Body of pancreas (tissue), 4 donors: ENCODE measurements at regions not wholly inside any gene's neighbourhood (a gene's known extent, or its start where the extent isn't known, plus 50 kb on each side); places are given as distances from the start of the nearest gene placed in this dataset.

ENCODE experiments used
- ATAC-seq: fragments of 150-250 bp; one replicate; pipeline ENCODE4 v1.9.1; 2016
- DNase-seq, 4 donors: peaks; one replicate each; pipeline ENCODE4 v3.0.0-alpha.2; 2019
- H3K27ac ChIP-seq, 4 donors: fragments of 200-600 bp; sonication (generic); 1 replicate in 3 of 4; 2 replicates in 1 of 4; pipeline versions ENCODE4 v1.5.1 to v1.6.1; 2016 to 2019; ENCODE audit warnings: mild to moderate bottlenecking in 1 of 4, mixed read lengths in 1 of 4, moderate library complexity in 1 of 4
- H3K27me3 ChIP-seq, 2 donors: fragments of 200-600 bp; sonication (generic); one replicate each; pipeline ENCODE4 v1.6.0; 2016; ENCODE audit warnings: mild to moderate bottlenecking in 1 of 2
- H3K36me3 ChIP-seq, 2 donors: fragments of 200-600 bp; sonication (generic); replicated peaks in 1 of 2; 2 replicates each; pipeline ENCODE4 v1.5.1; 2016; ENCODE audit warnings: low read depth in 2 of 2; ENCODE audit not compliant: insufficient read depth in 1 of 2
- H3K4me1 ChIP-seq: fragments of 200-600 bp; sonication (generic); one replicate; pipeline ENCODE4 v1.6.0; 2016
- H3K4me3 ChIP-seq, 2 donors: fragments of 200-600 bp; sonication (generic); 1 replicate in 1 of 2; 2 replicates in 1 of 2; pipeline ENCODE4 v1.5.1; 2016 to 2019
- H3K9me3 ChIP-seq, 3 donors: fragments of 200-600 bp; sonication (generic); 1 replicate in 2 of 3; 2 replicates in 1 of 3; pipeline ENCODE4 v1.5.1; 2016
- POLR2A ChIP-seq, 3 donors: fragments of 450-650 bp; IDR thresholded peaks; one replicate each; pipeline ENCODE4 v1.6.1; 2016; ENCODE audit warnings: antibody characterized with exemption in 3 of 3, mild to moderate bottlenecking in 2 of 3
- WGBS, 2 donors: methylation state at CpG; one replicate each; pipeline ENCODE4 v1.1.5; 2017; 5-methylcytosine and 5-hydroxymethylcytosine counted together
- intact Hi-C: fragments of 100-400 bp; cut with DNase I; formaldehyde crosslinking; loops from one replicate; pipeline ENCODE4 v1.15.1; 2023
- TF ChIP-seq, protein P1 (sequence below), 7 experiments: fragments of 450-650 bp in 4 of 7; fragments of 200-600 bp in 3 of 7; sonication (generic) in 3 of 7; IDR thresholded peaks; one replicate each; pipeline ENCODE4 v1.5.1; 2016 to 2019; ENCODE audit warnings: antibody characterized with exemption in 7 of 7

DNA sequence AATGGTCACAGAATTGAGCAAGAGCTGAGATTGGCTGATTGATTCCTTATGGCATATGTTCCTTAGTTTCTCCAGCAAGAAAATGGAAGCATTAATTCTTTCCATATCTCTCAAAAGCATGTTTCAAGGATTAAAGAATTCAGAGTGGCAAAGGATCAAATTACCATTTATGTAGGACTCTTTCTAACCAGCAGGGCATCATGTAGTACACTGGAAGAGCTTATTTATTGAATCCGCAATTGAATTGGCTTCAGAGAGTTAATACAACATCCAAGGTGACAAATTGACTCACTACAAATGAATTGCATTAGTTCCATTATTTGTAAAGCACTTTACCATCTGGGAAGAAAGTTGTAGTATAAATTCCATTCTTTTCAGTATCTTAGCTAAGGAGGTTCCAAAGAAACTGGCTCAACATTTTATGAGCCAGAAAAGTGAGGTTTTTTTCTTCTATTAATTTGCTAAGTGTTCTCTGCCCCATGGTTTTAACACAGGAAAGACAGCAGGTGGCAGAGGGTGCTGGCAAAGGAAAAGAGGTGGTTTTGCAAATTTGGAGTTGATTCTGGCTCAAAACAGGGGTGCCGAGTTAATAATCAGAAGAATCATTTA is 409.9 kb downstream of the MTX2 start:
- 52 to 59% methylated on average over 2 of the region's 2 CpGs for WGBS, 2 donors
- Histone ChIP-seq H3K4me3 (no peak overlapping the region), H3K4me1 (no peaks in the 10 kb centered on the region), H3K27ac (no peak overlapping the region), H3K36me3 (no peaks in the 10 kb centered on the region), H3K27me3 (peaks cover 0 to 4% of the 10 kb centered on the region in 2 donors), H3K9me3 (no peaks in the 10 kb centered on the region)
- intact Hi-C loops: no loop called here
- ATAC-seq (no peak), DNase-seq (no peak)
- TF ChIP-seq, protein P1, sequence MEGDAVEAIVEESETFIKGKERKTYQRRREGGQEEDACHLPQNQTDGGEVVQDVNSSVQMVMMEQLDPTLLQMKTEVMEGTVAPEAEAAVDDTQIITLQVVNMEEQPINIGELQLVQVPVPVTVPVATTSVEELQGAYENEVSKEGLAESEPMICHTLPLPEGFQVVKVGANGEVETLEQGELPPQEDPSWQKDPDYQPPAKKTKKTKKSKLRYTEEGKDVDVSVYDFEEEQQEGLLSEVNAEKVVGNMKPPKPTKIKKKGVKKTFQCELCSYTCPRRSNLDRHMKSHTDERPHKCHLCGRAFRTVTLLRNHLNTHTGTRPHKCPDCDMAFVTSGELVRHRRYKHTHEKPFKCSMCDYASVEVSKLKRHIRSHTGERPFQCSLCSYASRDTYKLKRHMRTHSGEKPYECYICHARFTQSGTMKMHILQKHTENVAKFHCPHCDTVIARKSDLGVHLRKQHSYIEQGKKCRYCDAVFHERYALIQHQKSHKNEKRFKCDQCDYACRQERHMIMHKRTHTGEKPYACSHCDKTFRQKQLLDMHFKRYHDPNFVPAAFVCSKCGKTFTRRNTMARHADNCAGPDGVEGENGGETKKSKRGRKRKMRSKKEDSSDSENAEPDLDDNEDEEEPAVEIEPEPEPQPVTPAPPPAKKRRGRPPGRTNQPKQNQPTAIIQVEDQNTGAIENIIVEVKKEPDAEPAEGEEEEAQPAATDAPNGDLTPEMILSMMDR (IDR thresholded peaks at IDR 0.05): no peak
- TF ChIP-seq POLR2A (IDR thresholded peaks at IDR 0.05): no peak

DNA sequence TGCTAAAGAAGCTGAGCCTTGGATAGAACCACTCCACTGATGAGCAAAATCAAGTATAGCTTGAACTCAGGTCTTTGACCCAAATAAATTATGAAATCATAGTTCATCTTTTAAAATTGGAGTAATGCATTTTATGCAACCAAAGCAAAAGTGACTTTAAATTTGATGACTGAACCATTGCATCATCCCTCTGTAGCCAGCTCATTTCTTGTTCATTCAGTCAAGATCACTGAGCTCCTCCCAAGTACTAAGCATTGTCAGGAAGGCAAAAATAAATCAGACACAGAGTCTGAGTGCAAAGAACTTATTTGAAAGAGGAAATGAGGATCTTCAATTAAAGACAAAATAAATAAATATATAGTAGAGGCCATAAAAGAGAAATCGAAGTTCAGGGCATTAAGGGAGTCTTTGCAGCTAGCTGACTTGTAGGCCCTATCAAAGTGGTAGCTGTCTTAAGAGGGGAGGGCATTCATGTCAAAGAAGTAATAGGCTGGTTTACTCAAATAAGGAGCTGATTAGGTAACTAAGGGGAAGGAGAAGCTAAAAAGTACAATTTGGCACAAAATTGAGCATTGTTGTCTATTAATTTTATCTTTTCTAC is 411.8 kb downstream of the MTX2 start:
- TF ChIP-seq POLR2A (IDR thresholded peaks at IDR 0.05): no peak
- TF ChIP-seq, protein P1 (IDR thresholded peaks at IDR 0.05): no peak
- intact Hi-C loops: no loop called here
- H3K4me1 ChIP-seq: no peaks in the 10 kb centered on the region
- no peak for ATAC-seq
- DNase-seq: no peak
- WGBS, 2 donors: 79 to 90% methylated on average over 1 of the region's 1 CpG
- no peak overlapping the region for H3K27ac ChIP-seq
- H3K36me3 ChIP-seq: no peaks in the 10 kb centered on the region
- no peak overlapping the region for H3K4me3 ChIP-seq
- peaks cover 0 to 4% of the 10 kb centered on the region in 2 donors for H3K27me3 ChIP-seq
- H3K9me3 ChIP-seq: no peaks in the 10 kb centered on the region

DNA sequence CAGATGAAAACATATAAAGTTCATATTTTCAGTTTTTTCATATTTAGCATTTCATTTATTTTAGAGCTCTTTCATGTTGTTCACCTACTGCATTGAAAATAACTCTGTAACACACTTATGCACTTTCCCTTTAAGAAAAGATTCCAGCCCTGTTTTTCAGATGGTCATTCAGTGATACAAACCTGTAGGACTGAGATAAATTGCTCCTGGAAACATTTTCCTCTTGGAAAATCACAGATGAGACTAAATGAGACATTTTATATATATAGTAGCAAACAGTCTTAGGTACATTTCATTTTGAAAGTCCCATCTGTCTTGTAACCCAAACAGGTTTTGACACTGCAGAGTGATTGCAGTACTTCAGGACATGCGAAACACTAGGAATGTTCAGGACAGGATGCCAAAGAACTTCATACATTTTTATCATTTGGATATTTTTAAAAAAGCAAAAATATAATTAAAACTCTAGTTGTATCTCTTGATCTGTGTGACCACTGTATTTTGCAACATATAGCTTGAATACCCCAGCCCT is 412.4 kb downstream of the MTX2 start:
- ATAC-seq (no peak), DNase-seq (no peak)
- H3K4me1 ChIP-seq: no peaks in the 10 kb centered on the region
- no peak overlapping the region for H3K27ac ChIP-seq
- H3K36me3 ChIP-seq: no peaks in the 10 kb centered on the region
- TF ChIP-seq, protein P1 (IDR thresholded peaks at IDR 0.05): no peak
- TF ChIP-seq POLR2A (IDR thresholded peaks at IDR 0.05): no peak
- 67 to 71% methylated on average over 1 of the region's 1 CpG for WGBS, 2 donors
- no peak overlapping the region for H3K4me3 ChIP-seq
- intact Hi-C loops: no loop called here
- no peaks in the 10 kb centered on the region for H3K9me3 ChIP-seq
- peaks cover 0 to 4% of the 10 kb centered on the region in 2 donors for H3K27me3 ChIP-seq

DNA sequence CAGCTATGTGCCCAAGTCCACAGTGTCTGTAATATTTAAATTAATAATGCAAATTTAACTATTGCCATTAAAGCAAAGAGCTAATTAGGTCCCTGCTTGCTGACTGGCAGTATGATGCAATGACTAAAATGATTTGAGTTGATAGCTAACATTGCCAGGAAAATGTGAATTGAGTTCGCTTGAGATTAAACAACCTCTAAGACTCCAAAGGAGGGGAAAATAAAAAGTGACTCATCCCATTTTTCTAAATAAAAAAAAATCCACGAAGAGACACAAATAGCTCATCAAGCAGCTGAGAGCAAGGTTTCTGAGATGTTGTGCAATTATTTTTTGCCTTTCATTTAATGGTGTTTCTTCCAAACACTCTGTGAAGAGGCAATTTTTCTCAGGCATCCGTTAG is 413.0 kb downstream of the MTX2 start:
- no peak for TF ChIP-seq POLR2A (IDR thresholded peaks at IDR 0.05)
- H3K4me3 ChIP-seq: no peak overlapping the region
- intact Hi-C loops: no loop called here
- DNase-seq (no peak), ATAC-seq (no peak)
- WGBS, 2 donors: 43 to 44% methylated on average over 3 of the region's 3 CpGs
- H3K4me1 ChIP-seq: no peaks in the 10 kb centered on the region
- H3K27me3 ChIP-seq: peaks cover 0 to 4% of the 10 kb centered on the region in 2 donors
- no peak overlapping the region for H3K27ac ChIP-seq
- H3K36me3 ChIP-seq: no peaks in the 10 kb centered on the region
- no peaks in the 10 kb centered on the region for H3K9me3 ChIP-seq

DNA sequence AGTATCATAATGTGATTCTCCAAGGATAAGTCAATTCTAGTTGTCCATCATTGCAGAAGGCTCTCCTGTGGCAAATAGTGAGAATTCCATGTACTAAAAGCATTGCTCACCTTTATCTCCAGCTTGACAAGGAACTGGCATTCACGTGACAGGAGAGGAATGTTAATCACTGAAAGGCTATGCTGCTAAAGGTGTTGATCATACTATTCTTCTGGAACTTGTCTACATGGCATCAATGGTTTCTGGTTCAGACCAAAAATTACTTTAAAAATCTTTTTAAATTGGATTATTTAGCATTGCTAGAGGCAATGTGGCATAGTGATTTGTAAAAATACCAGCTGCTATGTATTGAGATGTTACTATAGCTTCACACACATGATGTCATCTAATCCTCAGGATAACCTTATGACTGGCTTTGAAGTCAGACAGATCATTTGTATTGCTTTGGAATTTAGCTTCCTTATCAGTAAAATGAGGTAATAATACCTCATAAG is 414.4 kb downstream of the MTX2 start:
- TF ChIP-seq, protein P1 (IDR thresholded peaks at IDR 0.05): no peak
- TF ChIP-seq POLR2A (IDR thresholded peaks at IDR 0.05): no peak
- DNase-seq (no peak), ATAC-seq (no peak)
- 22 to 23% methylated on average over 1 of the region's 1 CpG for WGBS, 2 donors
- Histone ChIP-seq H3K27ac (no peak overlapping the region), H3K4me3 (no peak overlapping the region), H3K27me3 (peaks cover 0 to 4% of the 10 kb centered on the region in 2 donors), H3K9me3 (no peaks in the 10 kb centered on the region), H3K4me1 (no peaks in the 10 kb centered on the region), H3K36me3 (no peaks in the 10 kb centered on the region)
- intact Hi-C loops: no loop called here
